ENCODE measurements at regions not wholly inside any gene's neighbourhood (a gene's known extent, or its start where the extent isn't known, plus 50 kb on each side); places are given as distances from the start of the nearest gene placed in this dataset.

- no peaks in the 10 kb centered on the region for H3K27me3 ChIP-seq (ENCODE audit: control insufficient read depth, insufficient read depth, low read length)
- H3K36me3 ChIP-seq (replicated peaks; ENCODE audit: control insufficient read depth, insufficient read depth, low read length) = no peaks in the 10 kb centered on the region
- no peak for DNase-seq
- H3K4me3 ChIP-seq (ENCODE audit: insufficient read depth, low read depth, low read length) = no peak overlapping the region
Measured at GRCh38 chr13:80284290-80284689, 56.6 kb downstream of the SPRY2 start.

- H3K4me3 ChIP-seq (ENCODE audit: insufficient read depth, low read depth, low read length) = no peak overlapping the region
- H3K36me3 ChIP-seq (replicated peaks; ENCODE audit: control insufficient read depth, insufficient read depth, low read length) = no peaks in the 10 kb centered on the region
- no peak for DNase-seq
- no peaks in the 10 kb centered on the region for H3K27me3 ChIP-seq (ENCODE audit: control insufficient read depth, insufficient read depth, low read length)
Measured at GRCh38 chr13:80278706-80279105, 62.2 kb downstream of the SPRY2 start.

- no peaks in the 10 kb centered on the region for H3K27me3 ChIP-seq (ENCODE audit: control insufficient read depth, insufficient read depth, low read length)
- no peak overlapping the region for H3K4me3 ChIP-seq (ENCODE audit: insufficient read depth, low read depth, low read length)
- DNase-seq = peak; percentile 25
- no peaks in the 10 kb centered on the region for H3K36me3 ChIP-seq (replicated peaks; ENCODE audit: control insufficient read depth, insufficient read depth, low read length)
Measured at GRCh38 chr13:80276371-80277289, 64.3 kb downstream of the SPRY2 start.

GRCh38 chr13:80274643-80275042 is 66.3 kb downstream of the SPRY2 start:
- Histone ChIP-seq H3K36me3 (replicated peaks; ENCODE audit: control insufficient read depth, insufficient read depth, low read length) (no peaks in the 10 kb centered on the region), H3K4me3 (ENCODE audit: insufficient read depth, low read depth, low read length) (no peak overlapping the region), H3K27me3 (ENCODE audit: control insufficient read depth, insufficient read depth, low read length) (no peaks in the 10 kb centered on the region)
- DNase-seq = no peak

- H3K4me3 ChIP-seq (ENCODE audit: insufficient read depth, low read depth, low read length) = no peak overlapping the region
- no peak for DNase-seq
Measured at GRCh38 chr13:80273718-80274117, 67.2 kb downstream of the SPRY2 start.

GRCh38 chr13:80265348-80265747 is 75.6 kb downstream of the SPRY2 start:
- H3K4me3 ChIP-seq (ENCODE audit: insufficient read depth, low read depth, low read length) = no peak overlapping the region
- H3K36me3 ChIP-seq (replicated peaks; ENCODE audit: control insufficient read depth, insufficient read depth, low read length) = no peaks in the 10 kb centered on the region
- no peaks in the 10 kb centered on the region for H3K27me3 ChIP-seq (ENCODE audit: control insufficient read depth, insufficient read depth, low read length)
- no peak for DNase-seq

More at GRCh38 chr13:80273718-80274117, 67.2 kb downstream of the SPRY2 start:
- no peaks in the 10 kb centered on the region for H3K27me3 ChIP-seq (ENCODE audit: control insufficient read depth, insufficient read depth, low read length)
- no peaks in the 10 kb centered on the region for H3K36me3 ChIP-seq (replicated peaks; ENCODE audit: control insufficient read depth, insufficient read depth, low read length)

- Histone ChIP-seq H3K27me3 (ENCODE audit: control insufficient read depth, insufficient read depth, low read length) (no peaks in the 10 kb centered on the region), H3K36me3 (replicated peaks; ENCODE audit: control insufficient read depth, insufficient read depth, low read length) (no peaks in the 10 kb centered on the region), H3K4me3 (ENCODE audit: insufficient read depth, low read depth, low read length) (no peak overlapping the region)
- DNase-seq = no peak
Measured at GRCh38 chr13:80263745-80264513, 77.0 kb downstream of the SPRY2 start.

- Histone ChIP-seq H3K36me3 (replicated peaks; ENCODE audit: control insufficient read depth, insufficient read depth, low read length) (no peaks in the 10 kb centered on the region), H3K27me3 (ENCODE audit: control insufficient read depth, insufficient read depth, low read length) (no peaks in the 10 kb centered on the region), H3K4me3 (ENCODE audit: insufficient read depth, low read depth, low read length) (no peak overlapping the region)
- DNase-seq = no peak
Measured at GRCh38 chr13:80262051-80262695, 78.8 kb downstream of the SPRY2 start.

GRCh38 chr13:80259159-80259558 is 81.8 kb downstream of the SPRY2 start:
- no peaks in the 10 kb centered on the region for H3K36me3 ChIP-seq (replicated peaks; ENCODE audit: control insufficient read depth, insufficient read depth, low read length)
- H3K27me3 ChIP-seq (ENCODE audit: control insufficient read depth, insufficient read depth, low read length) = no peaks in the 10 kb centered on the region
- no peak overlapping the region for H3K4me3 ChIP-seq (ENCODE audit: insufficient read depth, low read depth, low read length)
- DNase-seq = no peak

- no peaks in the 10 kb centered on the region for H3K36me3 ChIP-seq (replicated peaks; ENCODE audit: control insufficient read depth, insufficient read depth, low read length)
- no peak overlapping the region for H3K4me3 ChIP-seq (ENCODE audit: insufficient read depth, low read depth, low read length)
- no peak for DNase-seq
- no peaks in the 10 kb centered on the region for H3K27me3 ChIP-seq (ENCODE audit: control insufficient read depth, insufficient read depth, low read length)
Measured at GRCh38 chr13:80256352-80256932, 84.5 kb downstream of the SPRY2 start.

- Histone ChIP-seq H3K36me3 (replicated peaks; ENCODE audit: control insufficient read depth, insufficient read depth, low read length) (no peaks in the 10 kb centered on the region), H3K4me3 (ENCODE audit: insufficient read depth, low read depth, low read length) (no peak overlapping the region), H3K27me3 (ENCODE audit: control insufficient read depth, insufficient read depth, low read length) (no peaks in the 10 kb centered on the region)
- DNase-seq = no peak
Measured at GRCh38 chr13:80255946-80256345, 85.0 kb downstream of the SPRY2 start.

- Histone ChIP-seq H3K4me3 (ENCODE audit: insufficient read depth, low read depth, low read length) (no peak overlapping the region), H3K27me3 (ENCODE audit: control insufficient read depth, insufficient read depth, low read length) (no peaks in the 10 kb centered on the region), H3K36me3 (replicated peaks; ENCODE audit: control insufficient read depth, insufficient read depth, low read length) (no peaks in the 10 kb centered on the region)
- DNase-seq = peak; percentile 24
Measured at GRCh38 chr13:80251403-80251802, 89.5 kb downstream of the SPRY2 start.

GRCh38 chr13:80250213-80250810 is 90.6 kb downstream of the SPRY2 start:
- Histone ChIP-seq H3K27me3 (ENCODE audit: control insufficient read depth, insufficient read depth, low read length) (no peaks in the 10 kb centered on the region), H3K36me3 (replicated peaks; ENCODE audit: control insufficient read depth, insufficient read depth, low read length) (no peaks in the 10 kb centered on the region), H3K4me3 (ENCODE audit: insufficient read depth, low read depth, low read length) (no peak overlapping the region)
- no peak for DNase-seq
